B cell (primary cell): ENCODE measurements at regions not wholly inside any gene's neighbourhood (a gene's known extent, or its start where the extent isn't known, plus 50 kb on each side); places are given as distances from the start of the nearest gene placed in this dataset.

Experiments
- ATAC-seq: fragments of 200-7000 bp; cut with Tn5 transposase; one replicate; pipeline ENCODE4 v1.10.0; 2021; ENCODE audit warnings: low read depth, mild to moderate bottlenecking, moderate number of reproducible peaks, moderate library complexity
- CTCF ChIA-PET: fragments of 350-600 bp; sonication (Branson Sonifier 250); formaldehyde crosslinking; loops from one replicate; lab custom pipeline; 2021; ENCODE audit warnings: antibody characterized with exemption, inconsistent platforms; lab: Charles Lee
- POLR2A ChIA-PET: fragments of 350-600 bp; sonication (Branson Sonifier 250); formaldehyde crosslinking; loops from one replicate; lab custom pipeline; 2021; ENCODE audit warnings: antibody characterized with exemption; lab: Charles Lee
- DNase-seq: peaks from one replicate; pipeline ENCODE4 v3.0.0; 2013
- H2AFZ ChIP-seq: 2 replicates; pipeline ENCODE4 v1.6.1; 2012; ENCODE audit warnings: mild to moderate bottlenecking, low read depth, low read length; ENCODE audit not compliant: insufficient read depth, poor library complexity, severe bottlenecking
- H3K27ac ChIP-seq, 2 donors: 1 replicate in 1 of 2; 2 replicates in 1 of 2; pipeline ENCODE4 v1.5.1; 2012 to 2013; ENCODE audit warnings: low read length in 2 of 2, mild to moderate bottlenecking in 2 of 2, moderate library complexity in 1 of 2
- H3K27me3 ChIP-seq, 4 experiments: fragments of 200-600 bp in 1 of 4; sonication (generic) in 1 of 4; replicated peaks in 1 of 4; 1 replicate in 2 of 4; 2 replicates in 2 of 4; pipeline versions ENCODE4 v1.6.1 to v1.7.0; 2013 to 2016; ENCODE audit warnings: low read length in 3 of 4, mild to moderate bottlenecking in 2 of 4, mixed read lengths in 1 of 4, moderate library complexity in 1 of 4; ENCODE audit not compliant: insufficient read depth in 4 of 4, control insufficient read depth in 3 of 4; ENCODE audit errors: control extremely low read depth in 1 of 4
- H3K36me3 ChIP-seq, 2 experiments: replicated peaks in 1 of 2; 1 replicate in 1 of 2; 2 replicates in 1 of 2; pipeline versions ENCODE4 v1.6.1 to v1.7.1; 2013; ENCODE audit warnings: low read length in 1 of 2; ENCODE audit not compliant: insufficient read depth in 2 of 2, control insufficient read depth in 1 of 2; ENCODE audit errors: control extremely low read depth in 1 of 2, extremely low read depth in 1 of 2
- H3K4me1 ChIP-seq, 2 donors: fragments of 200-600 bp in 1 of 2; sonication (generic) in 1 of 2; 1 replicate in 1 of 2; 2 replicates in 1 of 2; pipeline versions ENCODE4 v1.5.1 to v1.6.1; 2013 to 2017; ENCODE audit warnings: low read length in 2 of 2; ENCODE audit not compliant: control insufficient read depth in 2 of 2, insufficient read depth in 2 of 2
- H3K4me2 ChIP-seq: replicated peaks from 2 replicates; pipeline ENCODE3; 2012; ENCODE audit warnings: mild to moderate bottlenecking, low read depth, low read length; ENCODE audit not compliant: poor library complexity, severe bottlenecking
- H3K4me3 ChIP-seq, 5 experiments: fragments of 200-600 bp in 1 of 5; sonication (generic) in 1 of 5; 1 replicate in 3 of 5; 2 replicates in 2 of 5; pipeline versions ENCODE4 v1.5.1 to v1.7.0; 2011 to 2016; ENCODE audit warnings: low read length in 4 of 5, mild to moderate bottlenecking in 4 of 5, low read depth in 2 of 5, control low read depth in 1 of 5, moderate library complexity in 1 of 5; ENCODE audit not compliant: insufficient read depth in 1 of 5; ENCODE audit errors: control extremely low read depth in 1 of 5, extremely low read depth in 1 of 5
- H3K79me2 ChIP-seq: fragments of 200-600 bp; sonication (generic); one replicate; pipeline ENCODE4 v1.6.0; 2016; ENCODE audit warnings: low read length; ENCODE audit not compliant: control insufficient read depth, insufficient read depth
- H3K9ac ChIP-seq: fragments of 200-600 bp; sonication (generic); 2 replicates; pipeline ENCODE4 v1.6.1; 2017; ENCODE audit warnings: mild to moderate bottlenecking, low read length, moderate library complexity
- H3K9me3 ChIP-seq, 3 donors: one replicate each; pipeline versions ENCODE4 v1.6.1 to v1.7.1; 2013; ENCODE audit warnings: low read length in 2 of 3; ENCODE audit not compliant: control insufficient read depth in 2 of 3, insufficient read depth in 1 of 3; ENCODE audit errors: control extremely low read depth in 1 of 3
- H4K20me1 ChIP-seq: 2 replicates; pipeline ENCODE4 v1.6.0; 2012; ENCODE audit warnings: mild to moderate bottlenecking, low read length; ENCODE audit not compliant: insufficient read depth, control insufficient read depth, poor library complexity, severe bottlenecking
- H3K27ac Mint-ChIP-seq: one replicate; pipeline ENCODE4 v1.8.0; 2021; ENCODE audit warnings: mixed read lengths
- H3K27me3 Mint-ChIP-seq: one replicate; pipeline ENCODE4 v1.8.0; 2021; ENCODE audit warnings: mixed read lengths
- H3K4me1 Mint-ChIP-seq: one replicate; pipeline ENCODE4 v1.8.0; 2021; ENCODE audit warnings: mixed read lengths
- H3K4me3 Mint-ChIP-seq: one replicate; pipeline ENCODE4 v1.8.0; 2021; ENCODE audit warnings: mixed read lengths
- H3K9me3 Mint-ChIP-seq: one replicate; pipeline ENCODE4 v1.8.0; 2022; ENCODE audit warnings: mixed read lengths; ENCODE audit not compliant: insufficient read depth
- EZH2 ChIP-seq: IDR thresholded peaks from 2 replicates; pipeline ENCODE4 v1.6.1; 2012; ENCODE audit warnings: borderline replicate concordance, low read depth, mild to moderate bottlenecking, moderate library complexity, low read length; ENCODE audit not compliant: insufficient read depth, poor library complexity, severe bottlenecking
- WGBS: methylation state at CpG from one replicate; pipeline ENCODE4 v1.1.5; 2013; ENCODE audit warnings: missing lambda C conversion rate; ENCODE audit not compliant: insufficient coverage; 5-methylcytosine and 5-hydroxymethylcytosine counted together
- intact Hi-C: fragments of 100-400 bp; cut with micrococcal nuclease; formaldehyde crosslinking; loops from one replicate; pipeline ENCODE4 v1.10.0; 2022

- 71% methylated on average over 1 of the region's 3 CpGs for WGBS
- Histone ChIP-seq H3K4me2 (no peak overlapping the region), H3K9ac (no peak overlapping the region), H2AFZ (no peak overlapping the region), H3K9me3 (peaks cover 0 to 7% (median 0%) of the 10 kb centered on the region in 3 donors), H3K36me3 (no peaks in the 10 kb centered on the region), H4K20me1 (no peaks in the 10 kb centered on the region), H3K4me1 (no peaks in the 10 kb centered on the region), H3K27me3 (no peaks in the 10 kb centered on the region), H3K79me2 (no peaks in the 10 kb centered on the region), H3K27ac (no peak overlapping the region), H3K4me3 (no peak overlapping the region)
- DNase-seq (no peak), ATAC-seq (no peak)
- intact Hi-C loops, result no loop called here
- Mint-ChIP-seq H3K27me3 (no peaks in the 10 kb centered on the region), H3K4me1 (no peaks in the 10 kb centered on the region), H3K27ac (no peak overlapping the region), H3K4me3 (no peak overlapping the region), H3K9me3 (peaks cover 2% of the 10 kb centered on the region)
- ChIA-PET POLR2A (no interaction called here), CTCF (no interaction called here)
- no peak for TF ChIP-seq EZH2
Observed at GRCh38 chr6:115495184-115495583, 565.5 kb downstream of the FRK start.

GRCh38 chr6:115487331-115487730, 573.4 kb downstream of the FRK start:
- DNase-seq, result no peak
- H3K9me3 ChIP-seq, result no peaks in the 10 kb centered on the region
- no peaks in the 10 kb centered on the region for H3K27me3 ChIP-seq
- peaks cover 7% of the 10 kb centered on the region for H3K9me3 Mint-ChIP-seq
- POLR2A ChIA-PET, result no interaction called here
- no peaks in the 10 kb centered on the region for H3K27me3 Mint-ChIP-seq
- H3K4me3 Mint-ChIP-seq, result no peak overlapping the region
- H3K4me1 Mint-ChIP-seq, result no peaks in the 10 kb centered on the region
- no peak overlapping the region for H3K4me2 ChIP-seq
- no peak overlapping the region for H3K4me3 ChIP-seq
- no peak overlapping the region for H3K27ac ChIP-seq
- no peak for ATAC-seq
- H2AFZ ChIP-seq, result no peak overlapping the region
- no peaks in the 10 kb centered on the region for H3K4me1 ChIP-seq
- no peak for TF ChIP-seq EZH2
- no peak overlapping the region for H3K9ac ChIP-seq
- intact Hi-C loops, result no loop called here
- 83% methylated on average over 1 of the region's 2 CpGs for WGBS
- CTCF ChIA-PET, result no interaction called here
- H3K27ac Mint-ChIP-seq, result no peak overlapping the region
- no peaks in the 10 kb centered on the region for H3K79me2 ChIP-seq
- H3K36me3 ChIP-seq, result no peaks in the 10 kb centered on the region
- H4K20me1 ChIP-seq, result no peaks in the 10 kb centered on the region
